ENCODE measurements at regions not wholly inside any gene's neighbourhood (a gene's known extent, or its start where the extent isn't known, plus 50 kb on each side); places are given as distances from the start of the nearest gene placed in this dataset.

- TF ChIP-seq, protein P1, sequence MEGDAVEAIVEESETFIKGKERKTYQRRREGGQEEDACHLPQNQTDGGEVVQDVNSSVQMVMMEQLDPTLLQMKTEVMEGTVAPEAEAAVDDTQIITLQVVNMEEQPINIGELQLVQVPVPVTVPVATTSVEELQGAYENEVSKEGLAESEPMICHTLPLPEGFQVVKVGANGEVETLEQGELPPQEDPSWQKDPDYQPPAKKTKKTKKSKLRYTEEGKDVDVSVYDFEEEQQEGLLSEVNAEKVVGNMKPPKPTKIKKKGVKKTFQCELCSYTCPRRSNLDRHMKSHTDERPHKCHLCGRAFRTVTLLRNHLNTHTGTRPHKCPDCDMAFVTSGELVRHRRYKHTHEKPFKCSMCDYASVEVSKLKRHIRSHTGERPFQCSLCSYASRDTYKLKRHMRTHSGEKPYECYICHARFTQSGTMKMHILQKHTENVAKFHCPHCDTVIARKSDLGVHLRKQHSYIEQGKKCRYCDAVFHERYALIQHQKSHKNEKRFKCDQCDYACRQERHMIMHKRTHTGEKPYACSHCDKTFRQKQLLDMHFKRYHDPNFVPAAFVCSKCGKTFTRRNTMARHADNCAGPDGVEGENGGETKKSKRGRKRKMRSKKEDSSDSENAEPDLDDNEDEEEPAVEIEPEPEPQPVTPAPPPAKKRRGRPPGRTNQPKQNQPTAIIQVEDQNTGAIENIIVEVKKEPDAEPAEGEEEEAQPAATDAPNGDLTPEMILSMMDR (IDR thresholded peaks at IDR 0.05 in 2 of 3, conservative IDR thresholded peaks at IDR 0.05 in 1 of 3; ENCODE audit: borderline replicate concordance in 1 of 3, insufficient read depth in 1 of 3, low read depth in 2 of 3, low read length in 2 of 3) = no peak
- no peak for TF ChIP-seq RAD21 (IDR thresholded peaks at IDR 0.05; ENCODE audit: low read depth)
- TF ChIP-seq POLR2A (IDR thresholded peaks at IDR 0.05; ENCODE audit: borderline replicate concordance, extremely low read depth, insufficient read depth, insufficient read length) = no peak
- TF ChIP-seq, protein P2, sequence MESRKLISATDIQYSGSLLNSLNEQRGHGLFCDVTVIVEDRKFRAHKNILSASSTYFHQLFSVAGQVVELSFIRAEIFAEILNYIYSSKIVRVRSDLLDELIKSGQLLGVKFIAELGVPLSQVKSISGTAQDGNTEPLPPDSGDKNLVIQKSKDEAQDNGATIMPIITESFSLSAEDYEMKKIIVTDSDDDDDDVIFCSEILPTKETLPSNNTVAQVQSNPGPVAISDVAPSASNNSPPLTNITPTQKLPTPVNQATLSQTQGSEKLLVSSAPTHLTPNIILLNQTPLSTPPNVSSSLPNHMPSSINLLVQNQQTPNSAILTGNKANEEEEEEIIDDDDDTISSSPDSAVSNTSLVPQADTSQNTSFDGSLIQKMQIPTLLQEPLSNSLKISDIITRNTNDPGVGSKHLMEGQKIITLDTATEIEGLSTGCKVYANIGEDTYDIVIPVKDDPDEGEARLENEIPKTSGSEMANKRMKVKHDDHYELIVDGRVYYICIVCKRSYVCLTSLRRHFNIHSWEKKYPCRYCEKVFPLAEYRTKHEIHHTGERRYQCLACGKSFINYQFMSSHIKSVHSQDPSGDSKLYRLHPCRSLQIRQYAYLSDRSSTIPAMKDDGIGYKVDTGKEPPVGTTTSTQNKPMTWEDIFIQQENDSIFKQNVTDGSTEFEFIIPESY (IDR thresholded peaks at IDR 0.05; ENCODE audit: extremely low read depth, insufficient replicate concordance, low read length) = no peak
- no peak for TF ChIP-seq FOSL1 (IDR thresholded peaks at IDR 0.05; ENCODE audit: low read depth)
- TF ChIP-seq, protein P3, sequence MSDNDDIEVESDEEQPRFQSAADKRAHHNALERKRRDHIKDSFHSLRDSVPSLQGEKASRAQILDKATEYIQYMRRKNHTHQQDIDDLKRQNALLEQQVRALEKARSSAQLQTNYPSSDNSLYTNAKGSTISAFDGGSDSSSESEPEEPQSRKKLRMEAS (IDR thresholded peaks at IDR 0.05) = no peak
- no peak for TF ChIP-seq EZH2 (IDR thresholded peaks at IDR 0.05)
- no peak for TF ChIP-seq SP1 (IDR thresholded peaks at IDR 0.05; ENCODE audit: low read depth)
- TF ChIP-seq REST (IDR thresholded peaks at IDR 0.05; ENCODE audit: low read depth) = no peak
- TF ChIP-seq EGR1 (IDR thresholded peaks at IDR 0.05; ENCODE audit: low read depth) = no peak
Observed at GRCh38 chr2:37744010-37744409, 72.6 kb upstream of the CDC42EP3 start.

Measured in HCT116 (cell line).